Small intestine (tissue), 7 donors: ENCODE measurements at regions not wholly inside any gene's neighbourhood (a gene's known extent, or its start where the extent isn't known, plus 50 kb on each side); places are given as distances from the start of the nearest gene placed in this dataset.

ENCODE experiments used
- DNase-seq, 2 donors: peaks; one replicate each; pipeline versions ENCODE4 v3.0.0 to v3.0.0-alpha.2; 2013
- FAIRE-seq: peaks from 2 replicates; lab custom pipeline; 2012; peaks lifted over from hg19 to GRCh38; lab: Jason Lieb, UNC
- H3K27ac ChIP-seq, 3 donors: one replicate each; pipeline ENCODE4 v1.5.1; 2013; ENCODE audit warnings: low read length in 2 of 3, mild to moderate bottlenecking in 2 of 3, control low read depth in 1 of 3, inconsistent platforms in 1 of 3, low read depth in 1 of 3, moderate library complexity in 1 of 3
- H3K27me3 ChIP-seq, 3 donors: one replicate each; pipeline ENCODE4 v1.6.1; 2013; ENCODE audit warnings: low read length in 3 of 3, inconsistent platforms in 1 of 3; ENCODE audit not compliant: control insufficient read depth in 3 of 3, insufficient read depth in 3 of 3
- H3K36me3 ChIP-seq, 3 donors: one replicate each; pipeline ENCODE4 v1.6.1; 2013; ENCODE audit warnings: low read length in 3 of 3, inconsistent platforms in 1 of 3, low read depth in 1 of 3, mild to moderate bottlenecking in 1 of 3, moderate library complexity in 1 of 3; ENCODE audit not compliant: control insufficient read depth in 3 of 3, insufficient read depth in 2 of 3
- H3K4me1 ChIP-seq, 3 donors: one replicate each; pipeline ENCODE4 v1.6.1; 2013; ENCODE audit warnings: low read length in 2 of 3, inconsistent platforms in 1 of 3, low read depth in 1 of 3, mild to moderate bottlenecking in 1 of 3, moderate library complexity in 1 of 3; ENCODE audit not compliant: control insufficient read depth in 3 of 3, insufficient read depth in 2 of 3
- H3K4me3 ChIP-seq, 3 donors: one replicate each; pipeline ENCODE4 v1.5.1; 2013; ENCODE audit warnings: low read length in 3 of 3, control low read depth in 1 of 3, inconsistent platforms in 1 of 3, low read depth in 1 of 3, mild to moderate bottlenecking in 1 of 3, moderate library complexity in 1 of 3
- H3K9me3 ChIP-seq, 2 donors: one replicate each; pipeline ENCODE4 v1.6.1; 2013; ENCODE audit warnings: low read depth in 1 of 2, low read length in 1 of 2; ENCODE audit not compliant: control insufficient read depth in 2 of 2, insufficient read depth in 1 of 2
- WGBS, 3 donors: extraction: QIAGEN DNeasy Blood & Tissue Kit; methylation state at CpG; one replicate each; pipeline ENCODE4 v1.1.7; 2013; 5-methylcytosine and 5-hydroxymethylcytosine counted together
- donor health status: healthy with polysubstance abuse.
- donor health status: control.
- donor health status: control.
- donor health status: Bipolar disorder and iron deficiency.
- donor health status: healthy.

GRCh38 chr1:70762386-70762785, 285.2 kb downstream of the PTGER3 start:
- no peak overlapping the region for H3K4me3 ChIP-seq
- DNase-seq (no peak), FAIRE-seq (no peak)
- no peaks in the 10 kb centered on the region for H3K36me3 ChIP-seq
- WGBS, 3 donors: 73 to 79% (median 78%) methylated on average over 2 of the region's 2 CpGs
- peaks cover 0 to 2% of the 10 kb centered on the region in 2 donors for H3K9me3 ChIP-seq
- H3K4me1 ChIP-seq: no peaks in the 10 kb centered on the region
- no peaks in the 10 kb centered on the region for H3K27me3 ChIP-seq
- no peak overlapping the region for H3K27ac ChIP-seq

GRCh38 chr1:70764747-70765146, 282.9 kb downstream of the PTGER3 start:
- no peaks in the 10 kb centered on the region for H3K4me1 ChIP-seq
- no peak overlapping the region for H3K27ac ChIP-seq
- FAIRE-seq: no peak
- WGBS, 3 donors: 33 to 47% (median 43%) methylated on average over 2 of the region's 2 CpGs
- no peak overlapping the region for H3K4me3 ChIP-seq
- no peaks in the 10 kb centered on the region for H3K27me3 ChIP-seq
- peaks cover 0 to 2% of the 10 kb centered on the region in 2 donors for H3K9me3 ChIP-seq
- DNase-seq: no peak
- no peaks in the 10 kb centered on the region for H3K36me3 ChIP-seq

DNA sequence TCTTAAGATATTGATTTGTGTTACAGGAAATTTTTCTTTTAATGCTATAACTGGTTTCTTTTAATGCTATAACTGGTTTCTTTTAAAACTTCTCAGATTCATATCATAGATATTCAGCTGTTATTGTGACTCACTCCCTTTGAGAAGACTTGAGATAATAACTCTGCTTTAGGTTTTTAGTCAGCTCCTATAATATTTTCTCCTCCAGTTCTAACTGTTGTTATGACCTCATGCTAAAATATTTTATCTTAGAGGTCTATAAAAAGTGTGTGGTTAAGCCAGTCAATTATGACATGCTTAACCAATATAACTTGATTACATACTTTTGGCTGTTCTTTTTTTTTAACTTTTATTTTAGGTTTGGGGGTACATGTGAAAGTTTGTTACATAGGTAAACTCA, 280.2 kb downstream of the PTGER3 start:
- H3K4me1 ChIP-seq: no peaks in the 10 kb centered on the region
- FAIRE-seq (no peak), DNase-seq (no peak)
- no peak overlapping the region for H3K4me3 ChIP-seq
- H3K36me3 ChIP-seq: no peaks in the 10 kb centered on the region
- no peak overlapping the region for H3K27ac ChIP-seq
- peaks cover 0 to 2% of the 10 kb centered on the region in 2 donors for H3K9me3 ChIP-seq
- no peaks in the 10 kb centered on the region for H3K27me3 ChIP-seq

DNA sequence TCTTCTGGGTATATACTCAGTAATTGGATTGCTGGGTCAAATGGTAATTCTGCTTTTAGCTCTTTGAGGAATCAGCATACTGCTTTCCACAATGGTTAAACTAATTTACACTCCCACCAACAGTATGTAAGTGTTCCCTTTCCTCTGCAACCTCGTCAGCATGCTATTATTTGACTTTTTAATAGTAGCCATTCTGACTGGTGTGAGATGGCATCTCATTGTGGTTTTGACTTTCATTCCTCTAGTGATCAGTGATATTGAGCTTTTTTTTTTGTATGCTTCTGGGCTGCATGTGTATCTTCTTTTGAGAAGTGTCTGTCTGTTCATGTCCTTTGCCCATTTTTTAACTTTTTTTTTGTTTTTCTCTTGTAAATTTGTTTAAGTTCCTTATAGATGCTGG, 279.4 kb downstream of the PTGER3 start:
- Histone ChIP-seq H3K9me3 (peaks cover 2% of the 10 kb centered on the region in 2 donors), H3K36me3 (no peaks in the 10 kb centered on the region), H3K27ac (no peak overlapping the region), H3K4me3 (no peak overlapping the region), H3K27me3 (no peaks in the 10 kb centered on the region), H3K4me1 (no peaks in the 10 kb centered on the region)
- no peak for FAIRE-seq
- WGBS, 3 donors: 12 to 54% (median 23%) methylated on average over 1 of the region's 1 CpG
- DNase-seq: no peak

- H3K27ac ChIP-seq: no peak overlapping the region
- H3K27me3 ChIP-seq: no peaks in the 10 kb centered on the region
- no peak overlapping the region for H3K4me3 ChIP-seq
- H3K9me3 ChIP-seq: peaks cover 0 to 6% of the 10 kb centered on the region in 2 donors
- H3K4me1 ChIP-seq: no peaks in the 10 kb centered on the region
- DNase-seq: no peak
- no peak for FAIRE-seq
- 71 to 87% (median 81%) methylated on average over 2 of the region's 2 CpGs for WGBS, 3 donors
- no peaks in the 10 kb centered on the region for H3K36me3 ChIP-seq
Measured at GRCh38 chr1:70778056-70778762, 269.4 kb downstream of the PTGER3 start.

- no peaks in the 10 kb centered on the region for H3K36me3 ChIP-seq
- H3K27me3 ChIP-seq: no peaks in the 10 kb centered on the region
- peaks cover 0 to under 1% of the 10 kb centered on the region in 2 donors for H3K9me3 ChIP-seq
- no peak overlapping the region for H3K4me3 ChIP-seq
- no peak overlapping the region for H3K27ac ChIP-seq
- no peaks in the 10 kb centered on the region for H3K4me1 ChIP-seq
- 73 to 78% (median 77%) methylated on average over 1 of the region's 1 CpG for WGBS, 3 donors
- DNase-seq: no peak
- FAIRE-seq: no peak
Measured at GRCh38 chr1:70778934-70779333, 268.7 kb downstream of the PTGER3 start.

DNA sequence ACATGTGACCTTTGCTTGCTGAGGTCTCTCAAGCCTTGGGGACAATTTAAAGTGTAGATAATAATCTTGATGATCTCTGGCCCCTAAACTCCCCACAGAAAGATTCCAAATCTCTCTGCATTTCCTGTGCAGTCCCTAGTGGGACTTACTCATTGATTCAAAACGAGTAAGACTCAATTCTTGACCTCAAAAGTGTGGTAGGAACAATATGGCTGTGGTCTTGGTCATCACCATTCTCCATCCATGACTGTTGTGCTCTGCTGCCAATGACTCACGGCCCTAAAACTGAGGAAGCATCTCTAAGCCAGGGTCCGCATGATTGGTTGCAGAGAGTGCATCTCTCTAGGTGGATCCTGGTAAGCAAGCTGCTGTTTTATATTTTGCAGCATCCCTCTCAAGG, 268.0 kb downstream of the PTGER3 start:
- 53 to 68% (median 54%) methylated on average over 3 of the region's 3 CpGs for WGBS, 3 donors
- Histone ChIP-seq H3K9me3 (no peaks in the 10 kb centered on the region), H3K27ac (no peak overlapping the region), H3K4me1 (no peaks in the 10 kb centered on the region), H3K27me3 (no peaks in the 10 kb centered on the region), H3K36me3 (no peaks in the 10 kb centered on the region), H3K4me3 (no peak overlapping the region)
- DNase-seq (no peak), FAIRE-seq (no peak)

GRCh38 chr1:70785287-70785686, 262.3 kb downstream of the PTGER3 start:
- 79 to 91% (median 88%) methylated on average over 1 of the region's 1 CpG for WGBS, 3 donors
- Histone ChIP-seq H3K27ac (no peak overlapping the region), H3K4me3 (no peak overlapping the region), H3K4me1 (no peaks in the 10 kb centered on the region), H3K36me3 (no peaks in the 10 kb centered on the region), H3K9me3 (no peaks in the 10 kb centered on the region), H3K27me3 (no peaks in the 10 kb centered on the region)
- DNase-seq (no peak), FAIRE-seq (no peak)
